ENCODE measurements at regions not wholly inside any gene's neighbourhood (a gene's known extent, or its start where the extent isn't known, plus 50 kb on each side); places are given as distances from the start of the nearest gene placed in this dataset.

DNA sequence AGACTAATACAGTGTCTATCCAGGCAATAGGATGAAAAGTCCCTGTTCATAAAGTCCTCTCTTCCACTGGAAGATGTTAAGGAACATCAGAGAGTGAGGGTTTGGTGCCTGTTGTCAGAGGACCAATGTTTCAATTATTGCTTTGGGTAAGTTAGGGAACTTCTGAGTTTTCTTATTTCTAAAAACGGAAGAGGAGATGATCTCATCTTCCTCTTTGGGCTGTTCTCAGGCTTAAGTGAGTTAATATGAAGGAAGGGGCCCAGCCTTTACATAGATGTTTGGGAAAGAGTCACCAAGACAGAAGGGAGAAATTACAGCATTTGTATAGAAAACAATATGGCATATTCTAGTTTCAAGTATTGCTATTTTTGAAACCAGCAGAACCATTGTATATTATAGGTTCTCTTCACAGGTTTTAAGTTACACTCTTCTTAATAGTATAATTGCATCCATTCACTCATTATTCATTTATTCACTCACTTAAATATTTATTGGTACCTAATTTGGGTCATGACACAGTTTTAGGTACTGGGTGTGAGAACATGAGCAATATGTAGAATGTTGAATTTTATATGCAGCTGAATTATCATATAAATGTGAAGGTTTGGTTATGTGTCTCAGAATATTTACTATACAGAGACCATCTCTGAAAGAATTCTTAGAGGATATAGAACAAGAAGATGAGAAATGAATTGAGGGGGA, 68.5 kb upstream of the LRIG3 start:
- TF ChIP-seq, protein P1, sequence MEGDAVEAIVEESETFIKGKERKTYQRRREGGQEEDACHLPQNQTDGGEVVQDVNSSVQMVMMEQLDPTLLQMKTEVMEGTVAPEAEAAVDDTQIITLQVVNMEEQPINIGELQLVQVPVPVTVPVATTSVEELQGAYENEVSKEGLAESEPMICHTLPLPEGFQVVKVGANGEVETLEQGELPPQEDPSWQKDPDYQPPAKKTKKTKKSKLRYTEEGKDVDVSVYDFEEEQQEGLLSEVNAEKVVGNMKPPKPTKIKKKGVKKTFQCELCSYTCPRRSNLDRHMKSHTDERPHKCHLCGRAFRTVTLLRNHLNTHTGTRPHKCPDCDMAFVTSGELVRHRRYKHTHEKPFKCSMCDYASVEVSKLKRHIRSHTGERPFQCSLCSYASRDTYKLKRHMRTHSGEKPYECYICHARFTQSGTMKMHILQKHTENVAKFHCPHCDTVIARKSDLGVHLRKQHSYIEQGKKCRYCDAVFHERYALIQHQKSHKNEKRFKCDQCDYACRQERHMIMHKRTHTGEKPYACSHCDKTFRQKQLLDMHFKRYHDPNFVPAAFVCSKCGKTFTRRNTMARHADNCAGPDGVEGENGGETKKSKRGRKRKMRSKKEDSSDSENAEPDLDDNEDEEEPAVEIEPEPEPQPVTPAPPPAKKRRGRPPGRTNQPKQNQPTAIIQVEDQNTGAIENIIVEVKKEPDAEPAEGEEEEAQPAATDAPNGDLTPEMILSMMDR (conservative IDR thresholded peaks at IDR 0.05; ENCODE audit: low read depth, low read length) = no peak
- no peak for DNase-seq (ENCODE audit: low read depth)
- H3K4me3 ChIP-seq (ENCODE audit: low read length) = no peak overlapping the region

DNA sequence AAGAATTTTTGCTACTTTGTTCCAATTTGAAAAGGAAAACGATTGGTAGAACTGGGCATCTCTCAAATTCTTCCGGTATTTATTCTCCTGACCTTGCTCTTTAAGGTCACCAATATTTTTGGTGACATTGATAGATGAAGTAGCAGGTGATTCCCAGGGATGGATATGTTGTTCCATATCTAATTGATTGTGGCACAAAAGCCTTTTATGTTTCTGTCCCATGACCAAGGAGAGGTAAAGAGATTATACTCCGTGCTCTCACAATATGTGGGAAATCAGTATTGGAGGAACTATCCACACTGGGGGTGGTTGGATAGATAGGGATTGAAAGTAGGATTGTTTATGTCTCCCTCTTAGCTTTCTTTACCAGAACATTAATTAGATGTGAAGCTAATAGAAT, 61.7 kb upstream of the LRIG3 start:
- TF ChIP-seq, protein P1 (conservative IDR thresholded peaks at IDR 0.05; ENCODE audit: low read depth, low read length) = no peak
- no peak overlapping the region for H3K4me3 ChIP-seq (ENCODE audit: low read length)
- no peak for DNase-seq (ENCODE audit: low read depth)

DNA sequence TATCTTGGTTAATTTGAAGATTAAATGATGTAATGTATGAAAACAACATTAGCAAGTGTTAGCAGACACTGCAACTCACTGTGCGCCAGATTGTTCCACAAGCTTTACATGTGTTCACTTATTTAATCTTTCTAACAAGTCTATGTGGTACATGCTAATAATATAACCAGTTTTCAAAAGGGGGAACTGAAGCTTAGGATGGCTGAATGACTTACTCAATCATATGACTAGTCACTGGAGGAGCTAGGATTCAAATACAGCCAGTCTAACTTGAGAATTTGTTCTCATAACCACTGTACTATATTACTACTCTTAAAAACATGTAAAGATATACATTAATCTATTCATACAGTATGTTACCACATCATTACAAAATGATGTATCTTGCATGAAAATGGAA, 60.5 kb upstream of the LRIG3 start:
- no peak overlapping the region for H3K4me3 ChIP-seq (ENCODE audit: low read length)
- TF ChIP-seq, protein P1 (conservative IDR thresholded peaks at IDR 0.05; ENCODE audit: low read depth, low read length) = no peak
- DNase-seq (ENCODE audit: low read depth) = peak; percentile 1

DNA sequence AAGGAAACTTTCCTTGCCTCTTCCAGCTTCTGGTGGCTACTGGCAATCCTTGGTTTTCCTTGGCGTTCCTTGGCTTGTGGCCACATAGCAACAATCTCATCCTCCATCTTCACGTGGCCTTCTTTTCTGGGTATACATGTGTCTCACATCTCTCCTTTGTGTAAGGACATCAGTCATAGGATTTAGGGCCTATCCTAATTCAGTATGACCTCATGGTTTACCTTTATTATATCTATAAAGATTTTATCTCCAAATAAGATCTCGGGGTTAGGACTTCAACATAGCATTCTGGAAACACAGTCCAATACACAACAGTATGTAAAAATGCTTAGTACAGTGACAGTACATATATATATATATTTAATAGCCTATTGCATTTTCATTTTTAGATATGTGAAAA, 58.4 kb upstream of the LRIG3 start:
- no peak for DNase-seq (ENCODE audit: low read depth)
- no peak overlapping the region for H3K4me3 ChIP-seq (ENCODE audit: low read length)
- TF ChIP-seq, protein P1 (conservative IDR thresholded peaks at IDR 0.05; ENCODE audit: low read depth, low read length) = no peak

DNA sequence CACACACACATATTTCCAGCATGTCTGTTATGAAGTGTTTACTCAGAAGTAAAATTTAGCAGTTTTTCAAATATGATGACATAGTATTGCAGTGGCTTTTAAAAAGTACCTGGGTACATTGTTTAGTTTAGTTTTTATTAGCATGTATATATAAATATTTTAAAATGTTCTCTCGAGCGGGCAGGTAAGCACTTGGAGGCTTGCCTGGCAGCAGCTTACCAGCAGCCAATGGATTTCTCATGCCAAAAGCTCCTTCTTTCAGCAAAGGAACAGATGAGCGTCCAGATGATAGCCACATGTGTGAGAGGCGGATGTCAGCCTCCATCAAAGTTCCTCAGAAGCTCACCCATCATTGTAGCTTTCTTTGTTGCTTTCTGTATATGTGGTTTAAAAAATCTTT, 57.2 kb upstream of the LRIG3 start:
- no peak for DNase-seq (ENCODE audit: low read depth)
- H3K4me3 ChIP-seq (ENCODE audit: low read length) = no peak overlapping the region
- TF ChIP-seq, protein P1 (conservative IDR thresholded peaks at IDR 0.05; ENCODE audit: low read depth, low read length) = no peak

DNA sequence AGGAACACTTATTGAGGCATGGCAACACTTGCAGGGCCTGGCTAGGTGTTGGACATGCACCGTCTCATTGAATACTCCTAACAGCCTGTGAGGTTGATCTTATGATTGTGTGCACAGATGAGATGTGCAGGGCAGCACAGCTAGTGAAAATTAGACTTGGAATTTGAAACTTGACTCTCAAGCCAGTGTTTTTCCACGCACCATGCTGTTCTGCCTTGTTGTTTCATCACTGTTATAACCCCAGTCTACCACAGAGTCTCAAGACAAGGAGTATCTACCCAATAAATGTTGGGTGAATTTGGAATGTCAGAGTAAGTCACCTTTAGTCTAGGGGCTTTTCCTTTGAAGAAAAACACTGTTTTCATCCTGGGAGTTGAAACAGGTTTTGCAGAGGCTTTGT, 55.8 kb upstream of the LRIG3 start:
- TF ChIP-seq, protein P1 (conservative IDR thresholded peaks at IDR 0.05; ENCODE audit: low read depth, low read length) = no peak
- H3K4me3 ChIP-seq (ENCODE audit: low read length) = no peak overlapping the region
- DNase-seq (ENCODE audit: low read depth) = no peak
